Right lobe of liver (tissue), 4 donors: ENCODE measurements at regions not wholly inside any gene's neighbourhood (a gene's known extent, or its start where the extent isn't known, plus 50 kb on each side); places are given as distances from the start of the nearest gene placed in this dataset.

Experiments used
- CTCF ChIP-seq, 4 donors: fragments of 200-600 bp in 3 of 4; fragments of 450-650 bp in 1 of 4; IDR thresholded peaks; one replicate each; pipeline versions ENCODE4 v1.5.1 to v1.8.0; 2016 to 2022; ENCODE audit warnings: antibody characterized with exemption in 4 of 4, mild to moderate bottlenecking in 2 of 4
- POLR2A ChIP-seq: fragments of 450-650 bp; IDR thresholded peaks from one replicate; pipeline ENCODE4 v1.6.1; 2017; ENCODE audit warnings: antibody characterized with exemption, mild to moderate bottlenecking
- donor health status: DM: no; HTN: no; CAD: no.
- donor health status: DM: no; HTN: no; CAD: no.
- donor health status: DM: no; HTN: yes; CAD: no.

- TF ChIP-seq CTCF (IDR thresholded peaks at IDR 0.05) = no peak
- TF ChIP-seq POLR2A = no peak
Observed at GRCh38 chr6:74651948-74652842, 553.7 kb downstream of the COL12A1 start.
